ENCODE measurements at regions not wholly inside any gene's neighbourhood (a gene's known extent, or its start where the extent isn't known, plus 50 kb on each side); places are given as distances from the start of the nearest gene placed in this dataset.

DNA sequence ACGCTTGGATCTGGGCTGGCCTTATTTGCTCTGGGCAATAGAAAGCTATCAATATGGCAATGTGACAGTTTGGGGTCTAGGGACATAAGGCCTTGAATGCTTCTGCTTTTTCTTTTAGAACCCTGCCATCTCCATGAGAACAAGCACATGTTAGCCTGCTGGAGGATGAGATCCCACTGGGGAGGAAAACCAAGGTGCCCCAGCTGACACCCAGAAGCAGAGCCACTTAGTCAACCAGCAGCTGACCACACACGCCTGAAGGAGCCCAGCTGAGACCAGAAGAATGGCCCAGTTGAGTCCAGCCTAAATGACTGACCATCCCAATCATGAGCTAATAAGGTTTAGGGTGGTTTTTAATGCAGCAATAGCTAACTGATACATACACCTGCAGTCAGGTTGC is 171.2 kb downstream of the AHSP start:
- TF ChIP-seq ISL1 (CRISPR knock-in tag; IDR thresholded peaks at IDR 0.05) (no peak), ZC3H10 (CRISPR knock-in tag; IDR thresholded peaks at IDR 0.05) (no peak), TOX (CRISPR knock-in tag; IDR thresholded peaks at IDR 0.05; ENCODE audit: borderline replicate concordance) (no peak), ZFP3 (CRISPR knock-in tag; IDR thresholded peaks at IDR 0.05) (no peak), CSDC2 (CRISPR knock-in tag; IDR thresholded peaks at IDR 0.05) (no peak), ZNF565 (CRISPR knock-in tag; conservative IDR thresholded peaks at IDR 0.05; ENCODE audit: low read depth) (no peak), BACH2 (CRISPR knock-in tag; IDR thresholded peaks at IDR 0.05; ENCODE audit: borderline replicate concordance) (no peak), PPARA (CRISPR knock-in tag; IDR thresholded peaks at IDR 0.05; ENCODE audit: borderline replicate concordance) (no peak), RARB (CRISPR knock-in tag; IDR thresholded peaks at IDR 0.05) (no peak)
- TF ChIP-seq, protein P1, sequence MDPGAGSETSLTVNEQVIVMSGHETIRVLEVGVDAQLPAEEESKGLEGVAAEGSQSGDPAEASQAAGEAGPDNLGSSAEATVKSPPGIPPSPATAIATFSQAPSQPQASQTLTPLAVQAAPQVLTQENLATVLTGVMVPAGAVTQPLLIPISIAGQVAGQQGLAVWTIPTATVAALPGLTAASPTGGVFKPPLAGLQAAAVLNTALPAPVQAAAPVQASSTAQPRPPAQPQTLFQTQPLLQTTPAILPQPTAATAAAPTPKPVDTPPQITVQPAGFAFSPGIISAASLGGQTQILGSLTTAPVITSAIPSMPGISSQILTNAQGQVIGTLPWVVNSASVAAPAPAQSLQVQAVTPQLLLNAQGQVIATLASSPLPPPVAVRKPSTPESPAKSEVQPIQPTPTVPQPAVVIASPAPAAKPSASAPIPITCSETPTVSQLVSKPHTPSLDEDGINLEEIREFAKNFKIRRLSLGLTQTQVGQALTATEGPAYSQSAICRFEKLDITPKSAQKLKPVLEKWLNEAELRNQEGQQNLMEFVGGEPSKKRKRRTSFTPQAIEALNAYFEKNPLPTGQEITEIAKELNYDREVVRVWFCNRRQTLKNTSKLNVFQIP (CRISPR knock-in tag; IDR thresholded peaks at IDR 0.05; ENCODE audit: borderline replicate concordance, low read depth): no peak
- TF ChIP-seq, protein P2, sequence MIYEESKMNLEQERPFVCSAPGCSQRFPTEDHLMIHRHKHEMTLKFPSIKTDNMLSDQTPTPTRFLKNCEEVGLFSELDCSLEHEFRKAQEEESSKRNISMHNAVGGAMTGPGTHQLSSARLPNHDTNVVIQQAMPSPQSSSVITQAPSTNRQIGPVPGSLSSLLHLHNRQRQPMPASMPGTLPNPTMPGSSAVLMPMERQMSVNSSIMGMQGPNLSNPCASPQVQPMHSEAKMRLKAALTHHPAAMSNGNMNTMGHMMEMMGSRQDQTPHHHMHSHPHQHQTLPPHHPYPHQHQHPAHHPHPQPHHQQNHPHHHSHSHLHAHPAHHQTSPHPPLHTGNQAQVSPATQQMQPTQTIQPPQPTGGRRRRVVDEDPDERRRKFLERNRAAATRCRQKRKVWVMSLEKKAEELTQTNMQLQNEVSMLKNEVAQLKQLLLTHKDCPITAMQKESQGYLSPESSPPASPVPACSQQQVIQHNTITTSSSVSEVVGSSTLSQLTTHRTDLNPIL (CRISPR knock-in tag; IDR thresholded peaks at IDR 0.05; ENCODE audit: low read depth): no peak
- TF ChIP-seq, protein P3, sequence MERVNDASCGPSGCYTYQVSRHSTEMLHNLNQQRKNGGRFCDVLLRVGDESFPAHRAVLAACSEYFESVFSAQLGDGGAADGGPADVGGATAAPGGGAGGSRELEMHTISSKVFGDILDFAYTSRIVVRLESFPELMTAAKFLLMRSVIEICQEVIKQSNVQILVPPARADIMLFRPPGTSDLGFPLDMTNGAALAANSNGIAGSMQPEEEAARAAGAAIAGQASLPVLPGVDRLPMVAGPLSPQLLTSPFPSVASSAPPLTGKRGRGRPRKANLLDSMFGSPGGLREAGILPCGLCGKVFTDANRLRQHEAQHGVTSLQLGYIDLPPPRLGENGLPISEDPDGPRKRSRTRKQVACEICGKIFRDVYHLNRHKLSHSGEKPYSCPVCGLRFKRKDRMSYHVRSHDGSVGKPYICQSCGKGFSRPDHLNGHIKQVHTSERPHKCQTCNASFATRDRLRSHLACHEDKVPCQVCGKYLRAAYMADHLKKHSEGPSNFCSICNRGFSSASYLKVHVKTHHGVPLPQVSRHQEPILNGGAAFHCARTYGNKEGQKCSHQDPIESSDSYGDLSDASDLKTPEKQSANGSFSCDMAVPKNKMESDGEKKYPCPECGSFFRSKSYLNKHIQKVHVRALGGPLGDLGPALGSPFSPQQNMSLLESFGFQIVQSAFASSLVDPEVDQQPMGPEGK (CRISPR knock-in tag; IDR thresholded peaks at IDR 0.05; ENCODE audit: borderline replicate concordance): no peak

All from SK-N-SH treated with all-trans-retinoic acid at 6 μM for 48 hours (cell line).